Umbilical cord (tissue), 1 donor: ENCODE measurements at regions not wholly inside any gene's neighbourhood (a gene's known extent, or its start where the extent isn't known, plus 50 kb on each side); places are given as distances from the start of the nearest gene placed in this dataset.
A peak's percentile ranks its signal among the peaks of the same experiment; 100 is the strongest.
"Not testable (repeated sequence)": the region's sequence is repeated elsewhere in the genome, so short reads cannot be mapped to it uniquely, and the experiment has no call there.

Source experiments
- DNase-seq: peaks from one replicate; pipeline ENCODE4 v3.0.0-alpha.2; 2015; ENCODE audit warnings: low spot score

GRCh38 chr1:208688656-208689315 lies 444.6 kb upstream of the PLXNA2 start:
- DNase-seq: no peak

DNA sequence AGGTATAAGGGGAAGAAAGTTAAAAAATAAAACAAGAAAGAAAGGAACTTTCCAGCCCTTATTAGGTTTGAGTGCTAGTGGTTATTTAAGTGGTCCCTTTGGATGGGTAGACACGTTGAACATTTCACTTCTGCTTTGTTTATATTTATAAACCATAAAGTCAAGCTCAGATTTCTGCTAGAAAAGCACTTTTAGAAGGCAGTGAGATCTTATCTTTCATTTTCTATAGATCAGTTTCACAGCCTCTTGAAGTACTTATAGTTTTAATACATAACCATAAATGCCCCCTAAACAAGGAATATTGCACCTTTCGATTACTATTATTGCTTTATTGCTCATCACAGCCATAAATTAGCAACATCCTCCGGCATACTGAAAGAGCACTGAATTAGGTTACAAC lies 446.8 kb upstream of the PLXNA2 start:
- no peak for DNase-seq

DNA sequence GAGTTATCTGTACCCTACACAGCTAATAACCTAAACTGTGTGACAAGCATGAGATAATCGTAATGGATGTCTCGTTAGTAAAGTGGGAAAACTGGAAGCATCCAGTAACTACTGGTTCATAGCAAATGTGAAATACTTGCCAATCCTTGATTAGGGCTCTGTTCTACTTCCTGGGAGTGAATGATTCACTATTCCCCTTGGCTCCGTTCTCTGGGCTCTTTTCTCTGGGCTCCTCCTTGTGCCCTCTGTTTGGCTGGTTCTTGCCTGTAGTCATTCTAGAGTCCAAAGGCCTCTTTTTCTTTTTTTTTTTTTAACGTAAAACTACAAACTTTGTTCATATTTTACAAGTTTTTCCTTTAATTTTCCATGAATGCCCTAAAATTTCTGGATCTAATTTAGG lies 465.8 kb upstream of the PLXNA2 start:
- peak; percentile 9 for DNase-seq

DNA sequence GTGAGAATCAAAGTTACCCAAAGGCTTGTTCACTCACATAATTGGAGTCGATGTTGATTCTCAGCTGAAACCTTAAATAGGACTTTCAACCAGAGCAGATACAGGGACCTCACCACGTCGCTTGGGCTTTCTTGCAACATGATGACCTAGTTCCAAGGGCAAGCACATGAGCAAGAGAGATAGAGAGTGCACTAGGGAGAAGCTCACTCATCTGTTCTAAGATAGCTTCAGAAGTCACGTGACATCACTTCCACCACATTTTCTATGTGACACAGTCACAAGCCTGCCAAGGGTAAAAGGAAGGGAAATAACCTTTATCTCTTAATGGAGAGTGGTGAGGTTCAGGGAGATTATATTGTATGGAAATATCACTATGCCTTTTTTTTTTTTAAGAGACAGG lies 470.1 kb upstream of the PLXNA2 start:
- DNase-seq: no peak

GRCh38 chr1:208717525-208717924 lies 473.3 kb upstream of the PLXNA2 start:
- DNase-seq: peak; percentile 13

DNA sequence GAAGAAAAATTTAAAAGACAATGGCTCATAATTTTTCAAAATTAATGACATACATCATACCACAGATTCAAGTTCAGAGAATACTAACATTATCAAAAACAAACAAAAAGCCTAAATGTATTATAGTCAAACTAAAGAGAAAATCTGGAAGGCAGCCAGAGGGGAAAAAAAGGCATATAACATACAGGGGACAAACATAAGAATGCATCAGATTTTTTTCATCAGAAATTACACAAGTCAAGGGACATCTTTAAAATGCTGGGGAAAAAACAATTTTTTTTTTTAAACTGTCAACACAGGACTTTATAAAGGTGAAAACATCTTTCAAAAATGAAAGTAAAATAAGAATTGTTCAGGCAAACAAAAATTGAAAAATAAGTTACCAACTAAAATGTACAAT lies 478.4 kb upstream of the PLXNA2 start:
- no peak for DNase-seq

GRCh38 chr1:208724079-208724478 lies 479.9 kb upstream of the PLXNA2 start:
- DNase-seq: peak; percentile 27

- no peak for DNase-seq
Measured at GRCh38 chr1:208728815-208729214, 484.6 kb upstream of the PLXNA2 start.

DNA sequence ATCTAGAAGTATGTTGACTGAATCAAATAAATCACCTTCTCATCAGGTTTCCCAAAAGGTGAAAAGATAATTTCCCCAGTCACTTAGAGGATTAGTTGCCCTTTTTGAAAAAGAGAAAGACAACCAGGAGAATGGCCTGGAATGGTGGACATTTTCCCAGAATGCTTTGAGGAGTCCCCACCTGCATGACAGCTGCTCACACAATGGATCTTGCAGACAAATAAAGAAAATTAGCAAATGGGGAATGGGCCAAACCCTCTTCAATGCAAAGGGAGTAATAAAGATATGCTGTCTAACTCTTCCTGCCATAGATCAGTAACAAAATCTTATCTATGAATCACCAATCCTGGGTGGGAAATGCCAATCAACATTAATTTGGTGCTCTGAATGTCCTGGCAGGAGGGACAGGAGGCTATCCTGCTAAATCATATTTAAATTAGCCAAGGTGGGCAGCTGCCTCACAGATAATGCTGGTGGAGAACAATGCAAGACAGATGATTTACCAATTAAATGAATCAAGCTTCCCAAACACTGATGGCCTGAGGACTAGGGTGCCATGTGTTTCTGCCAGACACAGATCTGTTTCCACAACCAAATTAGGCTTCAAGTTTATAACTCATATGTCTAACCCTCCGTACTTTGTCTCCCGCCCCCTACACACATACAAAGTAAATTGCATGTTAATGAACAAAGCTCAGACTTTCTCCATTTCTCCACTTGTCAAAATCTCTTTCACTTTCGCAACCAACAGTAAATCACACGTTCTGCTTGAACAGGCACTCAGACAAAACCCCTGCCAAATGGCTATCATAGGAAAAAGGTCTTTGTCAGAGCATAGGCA lies 488.0 kb upstream of the PLXNA2 start:
- DNase-seq: no peak

GRCh38 chr1:208737161-208737560 lies 493.0 kb upstream of the PLXNA2 start:
- DNase-seq: no peak

- no peak for DNase-seq
Measured at GRCh38 chr1:208737922-208738321, 493.7 kb upstream of the PLXNA2 start.

- not testable (repeated sequence) for DNase-seq
Measured at GRCh38 chr1:208739636-208740035, 495.5 kb upstream of the PLXNA2 start.

- DNase-seq: no peak
Measured at GRCh38 chr1:208741296-208741695, 497.1 kb upstream of the PLXNA2 start.

GRCh38 chr1:208743361-208743760 lies 499.2 kb upstream of the PLXNA2 start:
- DNase-seq: no peak

GRCh38 chr1:208747979-208748378 lies 503.8 kb upstream of the PLXNA2 start:
- peak; percentile 79 for DNase-seq

GRCh38 chr1:208748387-208749165 lies 504.4 kb upstream of the PLXNA2 start:
- DNase-seq: no peak

DNA sequence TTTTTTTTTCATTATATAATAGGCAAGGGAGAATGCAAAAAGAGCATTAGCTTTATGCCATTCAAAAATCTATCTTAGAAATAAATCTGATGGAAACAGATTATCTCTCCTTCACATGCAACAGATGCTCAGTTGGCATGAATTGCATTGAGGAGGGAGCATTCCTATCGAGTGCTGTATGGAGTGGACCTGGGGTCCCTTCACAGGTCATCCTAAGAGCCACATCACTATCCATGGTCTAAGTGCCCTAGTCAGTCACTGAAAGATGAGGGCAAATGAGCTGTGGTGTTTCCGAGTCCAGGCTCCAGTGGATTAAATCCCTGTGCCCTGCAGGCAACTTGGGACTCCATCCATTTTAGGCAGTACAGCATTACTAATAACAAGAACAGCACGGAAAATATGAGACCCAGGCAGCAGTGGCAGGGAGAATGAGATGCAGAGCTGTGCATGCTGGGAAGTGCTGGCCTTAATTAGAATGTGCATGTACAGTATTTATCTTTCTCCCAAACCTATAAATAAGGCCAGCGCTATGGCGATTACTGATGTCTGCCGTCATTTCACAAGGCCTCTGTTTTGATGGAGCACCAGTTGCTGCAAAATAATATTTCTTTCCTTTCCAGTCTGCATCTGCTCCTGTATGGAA lies 512.3 kb upstream of the PLXNA2 start:
- no peak for DNase-seq

DNA sequence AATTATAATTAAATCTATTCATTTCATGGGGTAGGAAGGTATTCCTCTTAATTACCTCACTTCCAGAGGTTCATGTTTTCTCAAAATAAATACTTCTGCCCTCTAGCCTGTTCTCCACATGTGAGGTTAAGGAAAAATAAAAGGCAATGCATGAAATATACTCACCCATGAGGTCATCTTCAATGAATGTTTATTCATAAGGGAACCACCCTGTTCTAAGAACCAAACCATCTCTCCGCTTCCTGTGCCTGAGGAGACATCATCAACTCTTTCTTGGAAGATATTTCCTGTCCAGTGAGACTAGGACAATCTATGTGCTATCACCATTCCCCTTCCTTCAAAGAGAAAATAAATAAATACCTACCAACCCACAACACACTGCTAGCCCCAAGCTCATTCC lies 513.7 kb upstream of the PLXNA2 start:
- DNase-seq: no peak

GRCh38 chr1:208759255-208759654 lies 515.1 kb upstream of the PLXNA2 start:
- DNase-seq: peak; percentile 41

- no peak for DNase-seq
Measured at GRCh38 chr1:208763971-208764370, 519.8 kb upstream of the PLXNA2 start.

DNA sequence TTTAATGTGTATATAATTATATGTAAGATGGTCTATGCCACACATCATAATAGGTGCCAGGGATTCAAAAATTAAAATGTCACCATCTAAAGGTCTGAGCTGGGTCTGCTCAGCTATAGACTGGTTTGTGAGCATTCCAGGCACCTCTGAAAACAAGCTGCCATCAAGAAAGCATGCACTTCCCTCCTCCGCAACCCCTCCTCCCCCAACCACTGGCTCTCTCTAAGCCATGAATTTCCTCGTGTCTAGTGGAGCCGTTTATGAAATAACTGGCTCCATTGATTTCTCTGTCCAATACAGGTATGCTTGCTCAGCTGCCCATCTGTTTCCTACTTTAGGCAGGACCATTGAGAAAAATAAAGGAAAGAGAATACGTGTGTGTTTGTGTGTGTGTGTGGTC lies 522.6 kb upstream of the PLXNA2 start:
- DNase-seq: peak; percentile 43

- peak; percentile 82 for DNase-seq
Measured at GRCh38 chr1:208767816-208768215, 523.6 kb upstream of the PLXNA2 start.
